GM23338 (cell line): ENCODE measurements at regions not wholly inside any gene's neighbourhood (a gene's known extent, or its start where the extent isn't known, plus 50 kb on each side); places are given as distances from the start of the nearest gene placed in this dataset.

Source experiments
- EZH2 ChIP-seq: fragments of 200-600 bp; sonication (generic); IDR thresholded peaks from one replicate; pipeline ENCODE4 v1.8.0; 2017; ENCODE audit warnings: antibody characterized with exemption, mild to moderate bottlenecking, low read depth; ENCODE audit not compliant: unreplicated experiment
- NANOG ChIP-seq: IDR thresholded peaks from 2 replicates; pipeline ENCODE4 v1.6.1; 2016; ENCODE audit warnings: antibody characterized with exemption, borderline replicate concordance
- POLR2AphosphoS5 ChIP-seq: IDR thresholded peaks from 2 replicates; pipeline ENCODE4 v1.6.1; 2016; ENCODE audit warnings: antibody characterized with exemption, low read depth
- TF ChIP-seq, protein P1 (sequence below), 2 experiments: fragments of 200-600 bp in 1 of 2; sonication (generic) in 1 of 2; conservative IDR thresholded peaks; 2 replicates each; pipeline versions ENCODE4 v1.5.1 to v1.6.1; 2016 to 2017; ENCODE audit warnings: antibody characterized with exemption in 2 of 2, low read depth in 2 of 2, mild to moderate bottlenecking in 2 of 2, moderate library complexity in 1 of 2

DNA sequence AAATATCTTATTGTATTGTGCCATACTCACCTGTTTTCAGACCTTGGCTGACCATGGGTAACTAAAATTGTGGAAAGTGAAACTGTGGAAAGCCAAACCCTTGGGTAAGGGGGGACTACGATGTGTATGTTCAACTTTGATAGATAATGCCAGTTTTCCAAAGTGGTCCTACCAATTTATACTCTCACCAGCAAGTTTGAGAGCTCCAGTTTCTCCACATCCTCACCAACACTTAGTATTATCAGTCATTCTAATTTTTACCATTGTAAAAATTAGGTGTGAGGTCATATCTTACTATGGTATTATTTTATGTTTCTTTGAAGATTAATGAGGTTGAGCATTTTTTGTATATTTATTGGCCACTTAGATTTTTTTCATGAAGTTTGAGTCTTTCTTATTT lies 346.9 kb upstream of the PODXL start:
- TF ChIP-seq, protein P1, sequence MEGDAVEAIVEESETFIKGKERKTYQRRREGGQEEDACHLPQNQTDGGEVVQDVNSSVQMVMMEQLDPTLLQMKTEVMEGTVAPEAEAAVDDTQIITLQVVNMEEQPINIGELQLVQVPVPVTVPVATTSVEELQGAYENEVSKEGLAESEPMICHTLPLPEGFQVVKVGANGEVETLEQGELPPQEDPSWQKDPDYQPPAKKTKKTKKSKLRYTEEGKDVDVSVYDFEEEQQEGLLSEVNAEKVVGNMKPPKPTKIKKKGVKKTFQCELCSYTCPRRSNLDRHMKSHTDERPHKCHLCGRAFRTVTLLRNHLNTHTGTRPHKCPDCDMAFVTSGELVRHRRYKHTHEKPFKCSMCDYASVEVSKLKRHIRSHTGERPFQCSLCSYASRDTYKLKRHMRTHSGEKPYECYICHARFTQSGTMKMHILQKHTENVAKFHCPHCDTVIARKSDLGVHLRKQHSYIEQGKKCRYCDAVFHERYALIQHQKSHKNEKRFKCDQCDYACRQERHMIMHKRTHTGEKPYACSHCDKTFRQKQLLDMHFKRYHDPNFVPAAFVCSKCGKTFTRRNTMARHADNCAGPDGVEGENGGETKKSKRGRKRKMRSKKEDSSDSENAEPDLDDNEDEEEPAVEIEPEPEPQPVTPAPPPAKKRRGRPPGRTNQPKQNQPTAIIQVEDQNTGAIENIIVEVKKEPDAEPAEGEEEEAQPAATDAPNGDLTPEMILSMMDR (conservative IDR thresholded peaks at IDR 0.05; ENCODE audit: low read depth in 2 of 2), result no peak
- no peak for TF ChIP-seq NANOG
- TF ChIP-seq POLR2AphosphoS5, result no peak
- no peak for TF ChIP-seq EZH2
